ENCODE measurements at regions not wholly inside any gene's neighbourhood (a gene's known extent, or its start where the extent isn't known, plus 50 kb on each side); places are given as distances from the start of the nearest gene placed in this dataset.

- TF ChIP-seq SIN3A (IDR thresholded peaks at IDR 0.05; ENCODE audit: borderline replicate concordance, low read depth, low read length) (no peak), ADNP (CRISPR knock-in tag; IDR thresholded peaks at IDR 0.05) (no peak), TCF7L2 (IDR thresholded peaks at IDR 0.05; ENCODE audit: low read depth, low read length) (no peak), RARA (CRISPR knock-in tag; IDR thresholded peaks at IDR 0.05) (no peak), ZNF276 (CRISPR knock-in tag; IDR thresholded peaks at IDR 0.05; ENCODE audit: low read depth) (no peak), CREB1 (IDR thresholded peaks at IDR 0.05) (no peak), CREB1 (CRISPR knock-in tag; IDR thresholded peaks at IDR 0.05) (no peak), CTCF (CRISPR knock-in tag; IDR thresholded peaks at IDR 0.05) (no peak), GABPA (IDR thresholded peaks at IDR 0.05; ENCODE audit: low read depth, low read length) (no peak), GABPA (CRISPR knock-in tag; IDR thresholded peaks at IDR 0.05; ENCODE audit: low read depth) (no peak), KDM5B (CRISPR knock-in tag; IDR thresholded peaks at IDR 0.05; ENCODE audit: borderline replicate concordance) (no peak), ZBTB38 (CRISPR knock-in tag; IDR thresholded peaks at IDR 0.05) (no peak), ZNF549 (CRISPR knock-in tag; IDR thresholded peaks at IDR 0.05) (no peak), CBFB (CRISPR knock-in tag; IDR thresholded peaks at IDR 0.05) (no peak)
These were observed 439.9 kb upstream of the SOX5 start for GRCh38 chr12:24389394-24389793.

Data from HepG2 (cell line).